ENCODE measurements at regions not wholly inside any gene's neighbourhood (a gene's known extent, or its start where the extent isn't known, plus 50 kb on each side); places are given as distances from the start of the nearest gene placed in this dataset.

DNA sequence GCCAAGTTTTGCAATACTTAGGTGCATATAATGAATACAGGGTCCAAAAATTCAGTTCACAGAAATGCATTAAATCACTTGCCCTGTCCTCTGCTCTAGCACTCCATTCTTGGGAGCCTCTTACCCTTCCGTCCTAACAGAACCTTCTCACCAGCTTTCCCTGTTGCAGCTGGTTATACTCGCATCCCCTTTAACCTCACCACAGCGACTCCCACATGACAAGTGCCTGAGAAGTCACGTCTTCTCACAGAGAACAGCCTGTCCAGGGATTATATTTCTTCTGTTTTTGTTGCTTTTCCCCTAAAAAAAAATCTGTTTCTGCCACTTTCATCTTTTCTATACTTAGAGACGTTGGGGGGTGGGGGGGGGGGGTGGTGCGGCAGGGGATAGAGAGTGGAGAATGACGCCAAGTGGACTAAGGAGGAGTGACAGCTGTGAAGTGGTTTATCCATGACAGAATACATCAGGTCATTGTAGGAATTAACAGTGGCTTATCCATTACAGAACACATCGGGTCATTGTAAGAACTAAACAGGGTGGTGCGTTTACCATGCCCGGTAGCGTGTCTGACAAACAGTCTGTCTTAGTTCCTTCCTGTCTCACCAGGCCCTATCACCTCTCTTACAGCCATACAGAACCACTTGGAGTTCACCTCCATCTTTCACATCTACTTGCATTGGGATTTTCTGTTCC lies 117.6 kb downstream of the UBE2U start:
- H3K4me3 Mint-ChIP-seq = no peak overlapping the region
- no peak overlapping the region for H3K27ac ChIP-seq (ENCODE audit: low read depth, low read length)
- H3K36me3 ChIP-seq (ENCODE audit: control insufficient read depth, insufficient read depth, low read length) = no peaks in the 10 kb centered on the region
- H3K27me3 Mint-ChIP-seq (ENCODE audit: insufficient read depth) = peaks cover 4% of the 10 kb centered on the region
- TF ChIP-seq, protein P1, sequence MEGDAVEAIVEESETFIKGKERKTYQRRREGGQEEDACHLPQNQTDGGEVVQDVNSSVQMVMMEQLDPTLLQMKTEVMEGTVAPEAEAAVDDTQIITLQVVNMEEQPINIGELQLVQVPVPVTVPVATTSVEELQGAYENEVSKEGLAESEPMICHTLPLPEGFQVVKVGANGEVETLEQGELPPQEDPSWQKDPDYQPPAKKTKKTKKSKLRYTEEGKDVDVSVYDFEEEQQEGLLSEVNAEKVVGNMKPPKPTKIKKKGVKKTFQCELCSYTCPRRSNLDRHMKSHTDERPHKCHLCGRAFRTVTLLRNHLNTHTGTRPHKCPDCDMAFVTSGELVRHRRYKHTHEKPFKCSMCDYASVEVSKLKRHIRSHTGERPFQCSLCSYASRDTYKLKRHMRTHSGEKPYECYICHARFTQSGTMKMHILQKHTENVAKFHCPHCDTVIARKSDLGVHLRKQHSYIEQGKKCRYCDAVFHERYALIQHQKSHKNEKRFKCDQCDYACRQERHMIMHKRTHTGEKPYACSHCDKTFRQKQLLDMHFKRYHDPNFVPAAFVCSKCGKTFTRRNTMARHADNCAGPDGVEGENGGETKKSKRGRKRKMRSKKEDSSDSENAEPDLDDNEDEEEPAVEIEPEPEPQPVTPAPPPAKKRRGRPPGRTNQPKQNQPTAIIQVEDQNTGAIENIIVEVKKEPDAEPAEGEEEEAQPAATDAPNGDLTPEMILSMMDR (conservative IDR thresholded peaks at IDR 0.05) = no peak
- H3K9ac ChIP-seq (ENCODE audit: extremely low read depth, low read length, poor library complexity, severe bottlenecking) = no peak overlapping the region
- WGBS, 2 experiments (ENCODE audit: insufficient coverage in 1 of 2, insufficient read length in 1 of 2) = 93 to 99% methylated on average over 10 to 11 of the region's 11 CpGs
- H3K4me1 Mint-ChIP-seq = peaks cover 6% of the 10 kb centered on the region
- H3K9me3 Mint-ChIP-seq = no peaks in the 10 kb centered on the region
- H3K4me3 ChIP-seq (ENCODE audit: low read length) = no peak overlapping the region
- DNase-seq = no peak
- H3K27ac Mint-ChIP-seq = no peak overlapping the region
- H3K27me3 ChIP-seq (ENCODE audit: control insufficient read depth, insufficient read depth, low read length, poor library complexity, severe bottlenecking) = no peaks in the 10 kb centered on the region
- no peaks in the 10 kb centered on the region for H3K36me3 Mint-ChIP-seq (ENCODE audit: low read depth)
- no peaks in the 10 kb centered on the region for H3K9me3 ChIP-seq (ENCODE audit: control insufficient read depth, low read length)
- H3K4me1 ChIP-seq (ENCODE audit: control insufficient read depth, insufficient read depth, low read length) = no peaks in the 10 kb centered on the region

DNA sequence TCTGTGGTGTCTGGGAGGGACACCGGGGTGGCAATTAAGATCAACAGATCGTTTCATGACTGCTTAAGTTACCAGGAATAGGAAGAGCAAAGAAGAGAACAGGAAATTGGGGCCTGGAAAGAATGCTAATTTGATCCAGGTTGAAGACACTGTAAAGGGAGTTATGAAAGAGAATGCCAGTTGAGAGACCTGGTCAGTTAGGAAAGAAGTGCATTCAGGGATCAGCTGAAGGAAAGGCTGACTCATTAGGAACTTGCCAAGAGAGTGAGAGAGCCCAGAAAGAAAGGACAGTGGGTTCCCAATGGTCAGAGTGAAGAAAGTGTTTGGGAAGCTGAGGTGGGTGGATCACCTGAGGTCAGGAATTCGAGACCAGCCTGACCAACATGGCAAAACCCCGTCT lies 119.6 kb downstream of the UBE2U start:
- no peak overlapping the region for H3K4me3 ChIP-seq (ENCODE audit: low read length)
- H3K4me1 Mint-ChIP-seq = peaks cover 6% of the 10 kb centered on the region
- no peaks in the 10 kb centered on the region for H3K9me3 Mint-ChIP-seq
- H3K27me3 Mint-ChIP-seq (ENCODE audit: insufficient read depth) = peaks cover 4% of the 10 kb centered on the region
- no peak overlapping the region for H3K27ac Mint-ChIP-seq
- H3K36me3 Mint-ChIP-seq (ENCODE audit: low read depth) = no peaks in the 10 kb centered on the region
- no peaks in the 10 kb centered on the region for H3K4me1 ChIP-seq (ENCODE audit: control insufficient read depth, insufficient read depth, low read length)
- TF ChIP-seq, protein P1 (conservative IDR thresholded peaks at IDR 0.05) = no peak
- no peak overlapping the region for H3K9ac ChIP-seq (ENCODE audit: extremely low read depth, low read length, poor library complexity, severe bottlenecking)
- no peak overlapping the region for H3K27ac ChIP-seq (ENCODE audit: low read depth, low read length)
- H3K36me3 ChIP-seq (ENCODE audit: control insufficient read depth, insufficient read depth, low read length) = no peaks in the 10 kb centered on the region
- no peak for DNase-seq
- WGBS, 2 experiments (ENCODE audit: insufficient coverage in 1 of 2, insufficient read length in 1 of 2) = 88 to 100% methylated on average over 4 of the region's 4 CpGs
- no peak overlapping the region for H3K4me3 Mint-ChIP-seq
- H3K9me3 ChIP-seq (ENCODE audit: control insufficient read depth, low read length) = no peaks in the 10 kb centered on the region
- H3K27me3 ChIP-seq (ENCODE audit: control insufficient read depth, insufficient read depth, low read length, poor library complexity, severe bottlenecking) = no peaks in the 10 kb centered on the region

DNA sequence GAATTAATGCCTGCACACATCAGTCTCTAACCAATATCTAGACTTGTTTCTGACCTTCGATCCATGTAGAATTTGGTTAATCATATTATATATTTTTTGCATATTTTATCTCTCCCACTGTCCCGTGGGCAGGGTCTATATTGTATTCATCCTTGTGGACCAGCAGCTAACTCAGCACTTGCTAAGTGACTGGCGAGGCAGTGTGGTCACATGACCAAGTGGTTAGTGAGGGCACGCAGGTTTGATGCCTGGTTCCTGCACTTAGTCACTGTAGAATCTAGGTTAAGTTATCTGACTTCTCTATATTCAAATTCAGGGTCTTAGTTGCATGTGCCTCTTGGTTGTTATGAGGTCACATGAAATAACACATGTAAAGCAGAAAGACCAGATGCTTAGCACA lies 120.5 kb downstream of the UBE2U start:
- Mint-ChIP-seq H3K4me1 (peaks cover 6% of the 10 kb centered on the region), H3K36me3 (ENCODE audit: low read depth) (no peaks in the 10 kb centered on the region), H3K9me3 (no peaks in the 10 kb centered on the region), H3K27ac (no peak overlapping the region), H3K4me3 (no peak overlapping the region), H3K27me3 (ENCODE audit: insufficient read depth) (peaks cover 4% of the 10 kb centered on the region)
- H3K4me3 ChIP-seq (ENCODE audit: low read length) = no peak overlapping the region
- H3K9ac ChIP-seq (ENCODE audit: extremely low read depth, low read length, poor library complexity, severe bottlenecking) = no peak overlapping the region
- no peaks in the 10 kb centered on the region for H3K4me1 ChIP-seq (ENCODE audit: control insufficient read depth, insufficient read depth, low read length)
- DNase-seq = no peak
- WGBS, 2 experiments (ENCODE audit: insufficient coverage in 1 of 2, insufficient read length in 1 of 2) = 91 to 95% methylated on average over 4 of the region's 4 CpGs
- TF ChIP-seq, protein P1 (conservative IDR thresholded peaks at IDR 0.05) = no peak
- H3K9me3 ChIP-seq (ENCODE audit: control insufficient read depth, low read length) = no peaks in the 10 kb centered on the region
- H3K27ac ChIP-seq (ENCODE audit: low read depth, low read length) = no peak overlapping the region
- H3K27me3 ChIP-seq (ENCODE audit: control insufficient read depth, insufficient read depth, low read length, poor library complexity, severe bottlenecking) = no peaks in the 10 kb centered on the region
- H3K36me3 ChIP-seq (ENCODE audit: control insufficient read depth, insufficient read depth, low read length) = no peaks in the 10 kb centered on the region

All from endodermal cell (in vitro differentiated cells).